ENCODE measurements at regions not wholly inside any gene's neighbourhood (a gene's known extent, or its start where the extent isn't known, plus 50 kb on each side); places are given as distances from the start of the nearest gene placed in this dataset.

DNA sequence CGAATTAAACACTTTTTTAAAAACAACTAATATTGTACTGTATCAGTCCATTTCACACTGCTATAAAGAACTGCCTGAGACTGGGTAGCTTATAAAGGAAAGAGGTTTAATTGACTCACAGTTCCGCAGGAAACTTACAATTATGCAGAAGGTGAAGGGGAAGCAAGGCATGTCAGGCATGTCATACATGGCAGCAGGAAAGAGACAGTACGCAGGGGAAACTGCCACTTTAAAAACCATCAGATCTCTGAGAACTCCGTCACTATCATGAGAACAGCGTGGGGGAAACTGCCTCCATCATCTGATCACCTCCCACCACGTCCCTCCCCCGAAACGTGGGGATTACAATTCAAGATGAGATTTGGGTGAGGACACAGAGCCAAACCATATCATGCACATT is 162.8 kb upstream of the TPM1 start:
- Histone ChIP-seq H3K27me3 (ENCODE audit: control insufficient read depth, insufficient read depth, low read length, poor library complexity, severe bottlenecking) (no peaks in the 10 kb centered on the region), H3K36me3 (ENCODE audit: control insufficient read depth, insufficient read depth, low read length) (no peaks in the 10 kb centered on the region), H3K4me1 (ENCODE audit: control insufficient read depth, insufficient read depth, low read length) (peaks cover 3% of the 10 kb centered on the region), H3K4me3 (ENCODE audit: low read length) (no peak overlapping the region), H3K27ac (ENCODE audit: low read depth, low read length) (no peak overlapping the region), H3K9me3 (ENCODE audit: control insufficient read depth, low read length) (no peaks in the 10 kb centered on the region), H3K9ac (ENCODE audit: extremely low read depth, low read length, poor library complexity, severe bottlenecking) (no peak overlapping the region)
- WGBS, 2 experiments (ENCODE audit: insufficient coverage in 1 of 2, insufficient read length in 1 of 2) = 73 to 87% methylated on average over 5 to 8 of the region's 8 CpGs
- peak; percentile 21 for DNase-seq
- Mint-ChIP-seq H3K9me3 (no peaks in the 10 kb centered on the region), H3K27ac (no peak overlapping the region), H3K36me3 (ENCODE audit: low read depth) (no peaks in the 10 kb centered on the region), H3K27me3 (ENCODE audit: insufficient read depth) (peaks cover 21% of the 10 kb centered on the region), H3K4me3 (no peak overlapping the region), H3K4me1 (peaks cover 28% of the 10 kb centered on the region)
- TF ChIP-seq, protein P1, sequence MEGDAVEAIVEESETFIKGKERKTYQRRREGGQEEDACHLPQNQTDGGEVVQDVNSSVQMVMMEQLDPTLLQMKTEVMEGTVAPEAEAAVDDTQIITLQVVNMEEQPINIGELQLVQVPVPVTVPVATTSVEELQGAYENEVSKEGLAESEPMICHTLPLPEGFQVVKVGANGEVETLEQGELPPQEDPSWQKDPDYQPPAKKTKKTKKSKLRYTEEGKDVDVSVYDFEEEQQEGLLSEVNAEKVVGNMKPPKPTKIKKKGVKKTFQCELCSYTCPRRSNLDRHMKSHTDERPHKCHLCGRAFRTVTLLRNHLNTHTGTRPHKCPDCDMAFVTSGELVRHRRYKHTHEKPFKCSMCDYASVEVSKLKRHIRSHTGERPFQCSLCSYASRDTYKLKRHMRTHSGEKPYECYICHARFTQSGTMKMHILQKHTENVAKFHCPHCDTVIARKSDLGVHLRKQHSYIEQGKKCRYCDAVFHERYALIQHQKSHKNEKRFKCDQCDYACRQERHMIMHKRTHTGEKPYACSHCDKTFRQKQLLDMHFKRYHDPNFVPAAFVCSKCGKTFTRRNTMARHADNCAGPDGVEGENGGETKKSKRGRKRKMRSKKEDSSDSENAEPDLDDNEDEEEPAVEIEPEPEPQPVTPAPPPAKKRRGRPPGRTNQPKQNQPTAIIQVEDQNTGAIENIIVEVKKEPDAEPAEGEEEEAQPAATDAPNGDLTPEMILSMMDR (conservative IDR thresholded peaks at IDR 0.05) = no peak

DNA sequence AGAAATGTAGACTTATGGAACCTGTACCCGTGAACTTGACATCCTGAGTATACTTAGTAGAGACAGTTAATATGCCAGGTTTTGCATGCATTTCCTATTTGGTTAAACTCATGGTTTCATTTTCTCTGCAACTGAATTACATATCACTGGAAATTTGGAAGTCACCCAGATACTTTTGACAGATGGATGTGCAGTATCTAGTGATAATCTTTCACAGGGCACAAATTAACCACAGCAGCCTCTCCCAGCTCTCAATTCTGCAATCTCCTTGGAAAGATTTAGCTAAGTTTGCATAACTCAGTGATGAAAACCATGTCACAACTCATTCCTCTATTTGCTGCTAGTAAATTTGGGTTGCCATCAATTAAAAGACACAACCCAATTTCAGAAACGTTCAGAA is 162.3 kb upstream of the TPM1 start:
- WGBS, 2 experiments (ENCODE audit: insufficient coverage in 1 of 2, insufficient read length in 1 of 2) = 100% methylated on average over 1 of the region's 2 CpGs
- no peaks in the 10 kb centered on the region for H3K36me3 Mint-ChIP-seq (ENCODE audit: low read depth)
- Histone ChIP-seq H3K4me3 (ENCODE audit: low read length) (no peak overlapping the region), H3K36me3 (ENCODE audit: control insufficient read depth, insufficient read depth, low read length) (no peaks in the 10 kb centered on the region), H3K27me3 (ENCODE audit: control insufficient read depth, insufficient read depth, low read length, poor library complexity, severe bottlenecking) (no peaks in the 10 kb centered on the region), H3K27ac (ENCODE audit: low read depth, low read length) (no peak overlapping the region), H3K9me3 (ENCODE audit: control insufficient read depth, low read length) (no peaks in the 10 kb centered on the region), H3K4me1 (ENCODE audit: control insufficient read depth, insufficient read depth, low read length) (peaks cover 3% of the 10 kb centered on the region), H3K9ac (ENCODE audit: extremely low read depth, low read length, poor library complexity, severe bottlenecking) (no peak overlapping the region)
- peaks cover 31% of the 10 kb centered on the region for H3K4me1 Mint-ChIP-seq
- DNase-seq = no peak
- no peak overlapping the region for H3K4me3 Mint-ChIP-seq
- H3K27me3 Mint-ChIP-seq (ENCODE audit: insufficient read depth) = peaks cover 21% of the 10 kb centered on the region
- TF ChIP-seq, protein P1 (conservative IDR thresholded peaks at IDR 0.05) = no peak
- no peaks in the 10 kb centered on the region for H3K9me3 Mint-ChIP-seq
- no peak overlapping the region for H3K27ac Mint-ChIP-seq

- no peak for DNase-seq
- H3K4me3 ChIP-seq (ENCODE audit: low read length) = no peak overlapping the region
- Mint-ChIP-seq H3K4me3 (no peak overlapping the region), H3K27ac (no peak overlapping the region), H3K4me1 (peaks cover 35% of the 10 kb centered on the region), H3K36me3 (ENCODE audit: low read depth) (no peaks in the 10 kb centered on the region), H3K9me3 (no peaks in the 10 kb centered on the region), H3K27me3 (ENCODE audit: insufficient read depth) (peaks cover 21% of the 10 kb centered on the region)
- H3K9me3 ChIP-seq (ENCODE audit: control insufficient read depth, low read length) = no peaks in the 10 kb centered on the region
- no peaks in the 10 kb centered on the region for H3K36me3 ChIP-seq (ENCODE audit: control insufficient read depth, insufficient read depth, low read length)
- no peak overlapping the region for H3K9ac ChIP-seq (ENCODE audit: extremely low read depth, low read length, poor library complexity, severe bottlenecking)
- TF ChIP-seq, protein P1 (conservative IDR thresholded peaks at IDR 0.05) = no peak
- WGBS, 2 experiments (ENCODE audit: insufficient coverage in 1 of 2, insufficient read length in 1 of 2) = 75 to 79% methylated on average over 4 of the region's 4 CpGs
- peaks cover 3% of the 10 kb centered on the region for H3K4me1 ChIP-seq (ENCODE audit: control insufficient read depth, insufficient read depth, low read length)
- H3K27me3 ChIP-seq (ENCODE audit: control insufficient read depth, insufficient read depth, low read length, poor library complexity, severe bottlenecking) = no peaks in the 10 kb centered on the region
- H3K27ac ChIP-seq (ENCODE audit: low read depth, low read length) = no peak overlapping the region
Observed at GRCh38 chr15:62881056-62881455, 161.5 kb upstream of the TPM1 start.

Data from endodermal cell (in vitro differentiated cells).